ENCODE measurements at regions not wholly inside any gene's neighbourhood (a gene's known extent, or its start where the extent isn't known, plus 50 kb on each side); places are given as distances from the start of the nearest gene placed in this dataset.

- no peaks in the 10 kb centered on the region for H3K4me1 ChIP-seq
- H3K27ac ChIP-seq, result no peak overlapping the region
- TF ChIP-seq EP300 (IDR thresholded peaks at IDR 0.05) (no peak), POLR2AphosphoS5 (IDR thresholded peaks at IDR 0.05) (no peak), POLR2A (IDR thresholded peaks at IDR 0.05) (no peak)
- no peaks in the 10 kb centered on the region for H3K36me3 ChIP-seq
- WGBS, 2 donors, result 88 to 90% methylated on average over 5 of the region's 5 CpGs
- H3K4me3 ChIP-seq, result no peak overlapping the region
- no peak for DNase-seq
- no peaks in the 10 kb centered on the region for H3K27me3 ChIP-seq
- no peaks in the 10 kb centered on the region for H3K9me3 ChIP-seq
- intact Hi-C loops (cut with DNase I), result no loop called here
Measured at GRCh38 chr7:41274179-41274578, 428.7 kb downstream of the INHBA start.

GRCh38 chr7:41272664-41273063, 430.2 kb downstream of the INHBA start:
- TF ChIP-seq POLR2AphosphoS5 (IDR thresholded peaks at IDR 0.05) (no peak), CTCF (IDR thresholded peaks at IDR 0.05) (no peak), EP300 (IDR thresholded peaks at IDR 0.05) (no peak), POLR2A (IDR thresholded peaks at IDR 0.05) (no peak)
- intact Hi-C loops (cut with DNase I), result no loop called here
- WGBS, 2 donors, result 87 to 89% methylated on average over 5 of the region's 5 CpGs
- no peaks in the 10 kb centered on the region for H3K9me3 ChIP-seq
- H3K4me3 ChIP-seq, result no peak overlapping the region
- no peak overlapping the region for H3K27ac ChIP-seq
- no peaks in the 10 kb centered on the region for H3K27me3 ChIP-seq
- H3K36me3 ChIP-seq, result no peaks in the 10 kb centered on the region
- no peaks in the 10 kb centered on the region for H3K4me1 ChIP-seq
- DNase-seq, result no peak

- TF ChIP-seq POLR2A (IDR thresholded peaks at IDR 0.05) (no peak), EP300 (IDR thresholded peaks at IDR 0.05) (no peak), CTCF (IDR thresholded peaks at IDR 0.05) (no peak), POLR2AphosphoS5 (IDR thresholded peaks at IDR 0.05) (no peak)
- Histone ChIP-seq H3K9me3 (no peaks in the 10 kb centered on the region), H3K36me3 (no peaks in the 10 kb centered on the region), H3K4me1 (no peaks in the 10 kb centered on the region), H3K27me3 (no peaks in the 10 kb centered on the region), H3K27ac (no peak overlapping the region), H3K4me3 (no peak overlapping the region)
- 71 to 87% methylated on average over 2 of the region's 2 CpGs for WGBS, 2 donors
- DNase-seq, result no peak
- intact Hi-C loops (cut with DNase I), result no loop called here
Measured at GRCh38 chr7:41268878-41269277, 434.0 kb downstream of the INHBA start.

GRCh38 chr7:41261080-41261479, 441.8 kb downstream of the INHBA start:
- Histone ChIP-seq H3K36me3 (no peaks in the 10 kb centered on the region), H3K4me3 (no peak overlapping the region), H3K27ac (no peak overlapping the region), H3K9me3 (no peaks in the 10 kb centered on the region), H3K27me3 (no peaks in the 10 kb centered on the region), H3K4me1 (no peaks in the 10 kb centered on the region)
- 63 to 66% methylated on average over 4 of the region's 4 CpGs for WGBS, 2 donors
- TF ChIP-seq POLR2AphosphoS5 (IDR thresholded peaks at IDR 0.05), result no peak
- no peak for TF ChIP-seq CTCF (IDR thresholded peaks at IDR 0.05)
- no peak for TF ChIP-seq POLR2A (IDR thresholded peaks at IDR 0.05)
- no peak for TF ChIP-seq EP300 (IDR thresholded peaks at IDR 0.05)
- DNase-seq, result no peak
- intact Hi-C loops (cut with DNase I), result no loop called here

GRCh38 chr7:41257660-41258059, 445.2 kb downstream of the INHBA start:
- intact Hi-C loops (cut with DNase I), result no loop called here

More at GRCh38 chr7:41257660-41258059, 445.2 kb downstream of the INHBA start:
- DNase-seq, result no peak
- 62 to 86% methylated on average over 4 of the region's 4 CpGs for WGBS, 2 donors
- Histone ChIP-seq H3K27me3 (no peaks in the 10 kb centered on the region), H3K9me3 (no peaks in the 10 kb centered on the region), H3K4me3 (no peak overlapping the region), H3K4me1 (no peaks in the 10 kb centered on the region), H3K27ac (no peak overlapping the region), H3K36me3 (no peaks in the 10 kb centered on the region)
- no peak for TF ChIP-seq POLR2A (IDR thresholded peaks at IDR 0.05)
- no peak for TF ChIP-seq EP300 (IDR thresholded peaks at IDR 0.05)
- TF ChIP-seq POLR2AphosphoS5 (IDR thresholded peaks at IDR 0.05), result no peak
- no peak for TF ChIP-seq CTCF (IDR thresholded peaks at IDR 0.05)

Measured in sigmoid colon (tissue), 6 donors.